ENCODE measurements at regions not wholly inside any gene's neighbourhood (a gene's known extent, or its start where the extent isn't known, plus 50 kb on each side); places are given as distances from the start of the nearest gene placed in this dataset.

- no peak overlapping the region for H3K27ac ChIP-seq
- no peaks in the 10 kb centered on the region for H3K36me3 ChIP-seq (replicated peaks in 1 of 2; ENCODE audit: insufficient read depth in 1 of 2, low read depth in 2 of 2)
- no peaks in the 10 kb centered on the region for H3K27me3 ChIP-seq
- no peaks in the 10 kb centered on the region for H3K9me3 ChIP-seq
- intact Hi-C loops (cut with DNase I) = no loop called here
- DNase-seq (no peak), ATAC-seq (no peak)
- no peaks in the 10 kb centered on the region for H3K4me1 ChIP-seq
- TF ChIP-seq POLR2A (IDR thresholded peaks at IDR 0.05) (no peak), CTCF (IDR thresholded peaks at IDR 0.05) (no peak)
- no peak overlapping the region for H3K4me3 ChIP-seq
These were observed 152.0 kb upstream of the CCDC68 start for GRCh38 chr18:55111271-55111670.

GRCh38 chr18:55110436-55110835 is 151.2 kb upstream of the CCDC68 start:
- DNase-seq (no peak), ATAC-seq (peak; percentile 55)
- Histone ChIP-seq H3K36me3 (replicated peaks in 1 of 2; ENCODE audit: insufficient read depth in 1 of 2, low read depth in 2 of 2) (no peaks in the 10 kb centered on the region), H3K9me3 (no peaks in the 10 kb centered on the region), H3K27me3 (no peaks in the 10 kb centered on the region), H3K4me1 (no peaks in the 10 kb centered on the region), H3K4me3 (no peak overlapping the region), H3K27ac (no peak overlapping the region)
- TF ChIP-seq CTCF (IDR thresholded peaks at IDR 0.05) (no peak), POLR2A (IDR thresholded peaks at IDR 0.05) (no peak)
- 39 to 45% methylated on average over 9 of the region's 9 CpGs for WGBS, 2 donors
- intact Hi-C loops (cut with DNase I) = no loop called here

- Histone ChIP-seq H3K9me3 (no peaks in the 10 kb centered on the region), H3K4me1 (no peaks in the 10 kb centered on the region), H3K27me3 (no peaks in the 10 kb centered on the region), H3K36me3 (replicated peaks in 1 of 2; ENCODE audit: insufficient read depth in 1 of 2, low read depth in 2 of 2) (no peaks in the 10 kb centered on the region), H3K27ac (no peak overlapping the region), H3K4me3 (no peak overlapping the region)
- 36 to 38% methylated on average over 2 of the region's 2 CpGs for WGBS, 2 donors
- no peak for ATAC-seq
- intact Hi-C loops (cut with DNase I) = no loop called here
- no peak for TF ChIP-seq CTCF (IDR thresholded peaks at IDR 0.05)
- no peak for TF ChIP-seq POLR2A (IDR thresholded peaks at IDR 0.05)
- DNase-seq = no peak
These were observed 150.7 kb upstream of the CCDC68 start for GRCh38 chr18:55109818-55110414.

- no peaks in the 10 kb centered on the region for H3K4me1 ChIP-seq
- ATAC-seq (no peak), DNase-seq (no peak)
- no peaks in the 10 kb centered on the region for H3K9me3 ChIP-seq
- no peak for TF ChIP-seq POLR2A (IDR thresholded peaks at IDR 0.05)
- TF ChIP-seq CTCF (IDR thresholded peaks at IDR 0.05) = no peak
- no peak overlapping the region for H3K4me3 ChIP-seq
- no peaks in the 10 kb centered on the region for H3K36me3 ChIP-seq (replicated peaks in 1 of 2; ENCODE audit: insufficient read depth in 1 of 2, low read depth in 2 of 2)
- intact Hi-C loops (cut with DNase I) = no loop called here
- no peak overlapping the region for H3K27ac ChIP-seq
- 66 to 75% methylated on average over 3 of the region's 3 CpGs for WGBS, 2 donors
- no peaks in the 10 kb centered on the region for H3K27me3 ChIP-seq
These were observed 147.6 kb upstream of the CCDC68 start for GRCh38 chr18:55106906-55107305.

- Histone ChIP-seq H3K4me1 (no peaks in the 10 kb centered on the region), H3K9me3 (no peaks in the 10 kb centered on the region), H3K36me3 (replicated peaks in 1 of 2; ENCODE audit: insufficient read depth in 1 of 2, low read depth in 2 of 2) (no peaks in the 10 kb centered on the region), H3K27ac (no peak overlapping the region), H3K4me3 (no peak overlapping the region), H3K27me3 (no peaks in the 10 kb centered on the region)
- no peak for ATAC-seq
- 81 to 88% methylated on average over 2 of the region's 2 CpGs for WGBS, 2 donors
- DNase-seq = no peak
- intact Hi-C loops (cut with DNase I) = no loop called here
- no peak for TF ChIP-seq POLR2A (IDR thresholded peaks at IDR 0.05)
- no peak for TF ChIP-seq CTCF (IDR thresholded peaks at IDR 0.05)
These were observed 147.2 kb upstream of the CCDC68 start for GRCh38 chr18:55106466-55106865.

Measured in body of pancreas (tissue), 4 donors.